H1 (cell line): ENCODE measurements at regions not wholly inside any gene's neighbourhood (a gene's known extent, or its start where the extent isn't known, plus 50 kb on each side); places are given as distances from the start of the nearest gene placed in this dataset.

ENCODE experiments used
- CTCF ChIA-PET: fragments of 300-600 bp; sonication (Branson Sonifier 250); formaldehyde crosslinking; loops from one replicate; lab custom pipeline; 2021; ENCODE audit not compliant: partially characterized antibody; lab: Charles Lee
- POLR2A ChIA-PET: fragments of 300-600 bp; sonication (Branson Sonifier 250); formaldehyde crosslinking; loops from one replicate; lab custom pipeline; 2021; ENCODE audit warnings: inconsistent platforms; ENCODE audit not compliant: partially characterized antibody; lab: Charles Lee
- DNase-seq, 2 experiments: peaks; one replicate each; pipeline versions ENCODE4 v3.0.0 to v3.0.0-alpha.2; 2010 to 2022; ENCODE audit warnings: low spot score in 2 of 2, low read depth in 1 of 2, mixed read lengths in 1 of 2
- FAIRE-seq: peaks from 2 replicates; lab custom pipeline; 2011; peaks lifted over from hg19 to GRCh38; lab: Jason Lieb, UNC
- H2AFZ ChIP-seq: 2 replicates; pipeline ENCODE4 v1.8.1; 2012; ENCODE audit warnings: low read length, inconsistent platforms
- H2AK5ac ChIP-seq: 2 replicates; pipeline ENCODE4 v1.6.1; 2013; ENCODE audit warnings: low read depth, low read length
- H2BK120ac ChIP-seq: replicated peaks from 2 replicates; pipeline ENCODE3; 2013; ENCODE audit warnings: low read depth, low read length, inconsistent platforms
- H2BK12ac ChIP-seq: 2 replicates; pipeline ENCODE4 v1.6.1; 2013; ENCODE audit warnings: low read depth, low read length
- H2BK15ac ChIP-seq: 2 replicates; pipeline ENCODE4 v1.6.1; 2013; ENCODE audit warnings: low read length
- H2BK20ac ChIP-seq: 2 replicates; pipeline ENCODE4 v1.6.1; 2013; ENCODE audit warnings: low read length
- H2BK5ac ChIP-seq: 2 replicates; pipeline ENCODE4 v1.6.1; 2013; ENCODE audit warnings: low read depth, low read length
- H3K14ac ChIP-seq: 2 replicates; pipeline ENCODE4 v1.6.1; 2013; ENCODE audit warnings: inconsistent platforms; ENCODE audit not compliant: insufficient read length
- H3K18ac ChIP-seq: 2 replicates; pipeline ENCODE4 v1.6.1; 2013; ENCODE audit warnings: low read length; ENCODE audit errors: extremely low read depth
- H3K23ac ChIP-seq: 2 replicates; pipeline ENCODE4 v1.6.1; 2013; ENCODE audit warnings: inconsistent platforms; ENCODE audit not compliant: insufficient read length
- H3K23me2 ChIP-seq: 2 replicates; pipeline ENCODE4 v1.6.1; 2013; ENCODE audit warnings: low read depth, low read length
- H3K27ac ChIP-seq: 2 replicates; pipeline ENCODE4 v1.6.1; 2011; ENCODE audit warnings: low read depth, low read length, inconsistent platforms
- H3K27me3 ChIP-seq, 4 experiments: replicated peaks in 1 of 4; 1 replicate in 1 of 4; 2 replicates in 3 of 4; pipeline versions ENCODE4 v1.6.1 to v1.8.1; 2011 to 2013; ENCODE audit warnings: low read length in 3 of 4, mild to moderate bottlenecking in 3 of 4, inconsistent platforms in 2 of 4, mixed read lengths in 2 of 4, moderate library complexity in 1 of 4; ENCODE audit not compliant: control insufficient read depth in 3 of 4, insufficient read depth in 3 of 4; ENCODE audit errors: extremely low read depth in 1 of 4
- H3K36me3 ChIP-seq, 4 experiments: 2 replicates each; pipeline versions ENCODE4 v1.6.1 to v1.8.1; 2011 to 2013; ENCODE audit warnings: mild to moderate bottlenecking in 4 of 4, low read length in 3 of 4, moderate library complexity in 2 of 4, control low read depth in 1 of 4, inconsistent platforms in 1 of 4; ENCODE audit not compliant: insufficient read depth in 4 of 4, control insufficient read depth in 2 of 4
- H3K4ac ChIP-seq: replicated peaks from 2 replicates; pipeline ENCODE3; 2013; ENCODE audit warnings: low read length, low read depth, mixed read lengths, inconsistent platforms; ENCODE audit not compliant: insufficient read length
- H3K4me1 ChIP-seq, 4 experiments: replicated peaks in 1 of 4; 1 replicate in 1 of 4; 2 replicates in 3 of 4; pipeline versions ENCODE4 v1.6.1 to v1.8.1; 2011 to 2013; ENCODE audit warnings: low read length in 3 of 4, inconsistent platforms in 2 of 4, mixed read lengths in 1 of 4; ENCODE audit not compliant: insufficient read depth in 4 of 4, control insufficient read depth in 3 of 4
- H3K4me2 ChIP-seq, 2 experiments: 2 replicates each; pipeline versions ENCODE4 v1.6.1 to v1.8.1; 2011 to 2013; ENCODE audit warnings: low read depth in 2 of 2, low read length in 2 of 2, control low read depth in 1 of 2, inconsistent platforms in 1 of 2, mild to moderate bottlenecking in 1 of 2; ENCODE audit not compliant: insufficient read depth in 1 of 2
- H3K4me3 ChIP-seq, 4 experiments: fragments of 200-600, 300-600 bp in 1 of 4; sonication (generic), shearing (Covaris generic), sonication (Bioruptor Twin) in 1 of 4; 2 replicates each; pipeline versions ENCODE4 v1.5.1 to v1.8.1; 2011 to 2016; ENCODE audit warnings: low read length in 4 of 4, low read depth in 3 of 4, control low read depth in 2 of 4, inconsistent platforms in 2 of 4, mild to moderate bottlenecking in 2 of 4, mixed read lengths in 1 of 4, moderate library complexity in 1 of 4; ENCODE audit not compliant: insufficient read depth in 2 of 4; ENCODE audit errors: extremely low read depth in 1 of 4
- H3K56ac ChIP-seq: replicated peaks from 2 replicates; pipeline ENCODE3; 2013; ENCODE audit warnings: low read depth, mild to moderate bottlenecking, mixed read lengths, low read length, inconsistent platforms; ENCODE audit not compliant: insufficient read length
- H3K79me1 ChIP-seq: 2 replicates; pipeline ENCODE4 v1.6.1; 2013; ENCODE audit warnings: low read depth, low read length, control low read depth
- H3K79me2 ChIP-seq, 2 experiments: 2 replicates each; pipeline versions ENCODE4 v1.6.1 to v1.8.1; 2012 to 2013; ENCODE audit warnings: low read length in 2 of 2, mild to moderate bottlenecking in 2 of 2, inconsistent platforms in 1 of 2; ENCODE audit not compliant: insufficient read depth in 2 of 2, control insufficient read depth in 1 of 2
- H3K9ac ChIP-seq, 4 experiments: replicated peaks in 1 of 4; 1 replicate in 1 of 4; 2 replicates in 3 of 4; pipeline versions ENCODE4 v1.6.1 to v1.8.1; 2011 to 2013; ENCODE audit warnings: low read depth in 3 of 4, low read length in 3 of 4, control low read depth in 2 of 4, mild to moderate bottlenecking in 2 of 4, moderate library complexity in 2 of 4, inconsistent platforms in 1 of 4; ENCODE audit errors: extremely low read depth in 1 of 4
- H3K9me3 ChIP-seq, 2 experiments: 2 replicates each; pipeline versions ENCODE4 v1.6.1 to v1.8.1; 2012 to 2013; ENCODE audit warnings: mild to moderate bottlenecking in 2 of 2, moderate library complexity in 2 of 2, control low read depth in 1 of 2, inconsistent platforms in 1 of 2, low read depth in 1 of 2, low read length in 1 of 2, mixed read lengths in 1 of 2; ENCODE audit not compliant: insufficient read depth in 2 of 2
- H4K20me1 ChIP-seq, 2 experiments: replicated peaks in 1 of 2; 2 replicates each; pipeline versions ENCODE3 to v1.8.1; 2011 to 2013; ENCODE audit warnings: inconsistent platforms in 2 of 2, low read length in 2 of 2, mild to moderate bottlenecking in 1 of 2; ENCODE audit not compliant: insufficient read depth in 2 of 2, control insufficient read depth in 1 of 2
- H4K5ac ChIP-seq: 2 replicates; pipeline ENCODE4 v1.6.1; 2013; ENCODE audit warnings: low read length, low read depth, mixed read lengths, inconsistent platforms; ENCODE audit not compliant: insufficient read length
- H4K8ac ChIP-seq: 2 replicates; pipeline ENCODE4 v1.8.0; 2013; ENCODE audit warnings: mild to moderate bottlenecking, moderate library complexity, low read length, inconsistent platforms; ENCODE audit not compliant: insufficient read depth; ENCODE audit errors: extremely low read depth
- H4K91ac ChIP-seq: replicated peaks from 2 replicates; pipeline ENCODE3; 2013; ENCODE audit warnings: low read length, mixed read lengths, inconsistent platforms; ENCODE audit not compliant: insufficient read length
- FOSL1 ChIP-seq: IDR thresholded peaks from 2 replicates; pipeline ENCODE4 v1.6.1; 2011; ENCODE audit warnings: mild to moderate bottlenecking, low read depth, low read length, moderate library complexity; ENCODE audit not compliant: insufficient read depth
- JUN ChIP-seq: IDR thresholded peaks from 2 replicates; pipeline ENCODE4 v1.6.1; 2011; ENCODE audit warnings: low read depth, mild to moderate bottlenecking, improper control_type of control experiment, low read length
- RAD21 ChIP-seq, 2 experiments: IDR thresholded peaks in 1 of 2; conservative IDR thresholded peaks in 1 of 2; 2 replicates each; pipeline ENCODE4 v1.6.1; 2011; ENCODE audit warnings: low read depth in 2 of 2, low read length in 2 of 2, improper control_type of control experiment in 1 of 2, inconsistent platforms in 1 of 2, mild to moderate bottlenecking in 1 of 2, moderate library complexity in 1 of 2
- SIN3A ChIP-seq, 2 experiments: IDR thresholded peaks in 1 of 2; conservative IDR thresholded peaks in 1 of 2; 2 replicates each; pipeline ENCODE4 v1.6.1; 2011 to 2012; ENCODE audit warnings: low read length in 2 of 2, improper control_type of control experiment in 1 of 2, low read depth in 1 of 2, mild to moderate bottlenecking in 1 of 2
- SUZ12 ChIP-seq: fragments of 200-600 bp; sonication (generic); IDR thresholded peaks from 2 replicates; pipeline ENCODE4 v1.6.1; 2012; ENCODE audit warnings: mild to moderate bottlenecking, inconsistent platforms, low read length, moderate library complexity, mixed read lengths
- TAF1 ChIP-seq: IDR thresholded peaks from 2 replicates; pipeline ENCODE4 v1.6.1; 2011; ENCODE audit warnings: mild to moderate bottlenecking, low read depth, low read length
- WGBS, 2 experiments: shearing (Covaris generic) in 1 of 2; methylation state at CpG; one replicate each; pipeline versions ENCODE4 v1.1.6 to v1.1.7; 2013 to 2015; ENCODE audit warnings: low lambda C conversion rate in 2 of 2, mixed read lengths in 2 of 2, inconsistent platforms in 1 of 2, low coverage in 1 of 2, missing lambda C conversion rate in 1 of 2; ENCODE audit not compliant: insufficient replicate concordance in 2 of 2, insufficient coverage in 1 of 2, insufficient read length in 1 of 2; ENCODE audit errors: extremely low coverage in 1 of 2, missing lambda C conversion rate in 1 of 2; 5-methylcytosine and 5-hydroxymethylcytosine counted together

DNA sequence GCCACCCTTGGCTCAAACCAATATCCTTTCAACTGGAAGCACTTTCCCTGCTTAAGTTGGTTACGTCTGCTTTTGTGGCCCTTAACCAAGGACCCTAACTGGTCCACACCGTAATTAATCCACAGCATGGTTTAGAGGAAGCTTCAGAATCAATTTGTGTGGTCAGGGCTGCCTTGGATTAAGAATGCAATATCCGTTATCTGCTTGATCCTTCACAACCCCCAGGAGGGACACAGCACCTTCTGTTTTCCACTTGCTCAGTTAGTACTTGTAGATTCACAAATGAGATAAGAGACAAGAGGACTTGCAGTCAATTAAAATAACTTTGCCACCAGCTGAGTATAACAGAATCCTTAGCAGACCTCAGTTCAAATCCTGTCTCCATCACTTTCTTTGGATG, 56.9 kb upstream of the LRP8 start:
- FAIRE-seq, result no peak
- CTCF ChIA-PET, result interaction anchor here (0.8 to 4.9 kb wide), 3 partner anchors 8 to 427 kb away, joined by 3 to 27 read pairs (median 3); no protein-coding TSS in a partner anchor
- no peak overlapping the region for H3K56ac ChIP-seq

More for the DNA sequence above, 56.9 kb upstream of the LRP8 start:
- Histone ChIP-seq H2AFZ (no peak overlapping the region), H3K4me1 (peaks cover 0 to 4% (median 1%) of the 10 kb centered on the region in 4 experiments; a peak in 2 of 7 replicates), H3K4me2 (no peak overlapping the region), H4K5ac (no peak overlapping the region), H3K23me2 (no peaks in the 10 kb centered on the region), H3K14ac (no peak overlapping the region), H2AK5ac (no peak overlapping the region), H3K4ac (no peak overlapping the region), H2BK20ac (no peak overlapping the region), H2BK12ac (no peak overlapping the region), H2BK15ac (no peak overlapping the region), H4K20me1 (no peaks in the 10 kb centered on the region), H2BK5ac (no peak overlapping the region), H3K27me3 (peaks cover 0 to 6% (median 1%) of the 10 kb centered on the region in 4 experiments; a peak in 4 of 7 replicates), H3K36me3 (no peaks in the 10 kb centered on the region), H3K9me3 (0 out of 4 replicates have a peak, but pooled peaks cover 0 to 2% of the 10 kb centered on the region in 2 experiments), H3K4me3 (no peak overlapping the region), H3K23ac (no peak overlapping the region), H4K8ac (peak overlapping the region; percentile 38; the same call in 1 of the 2 replicates), H3K9ac (no peak overlapping the region), H3K27ac (no peak overlapping the region), H3K18ac (no peak overlapping the region), H2BK120ac (no peak overlapping the region), H4K91ac (no peak overlapping the region), H3K79me1 (no peaks in the 10 kb centered on the region), H3K79me2 (no peaks in the 10 kb centered on the region)
- TF ChIP-seq SUZ12 (no peak), SIN3A (conservative IDR thresholded peaks at IDR 0.05 in 1 of 2, IDR thresholded peaks at IDR 0.05 in 1 of 2; ENCODE audit: low read depth in 1 of 2, low read length in 2 of 2) (no peak), JUN (no peak), FOSL1 (no peak), RAD21 (IDR thresholded peaks at IDR 0.05 in 1 of 2, conservative IDR thresholded peaks at IDR 0.05 in 1 of 2; ENCODE audit: low read depth in 2 of 2, low read length in 2 of 2) (no peak), TAF1 (no peak)
- WGBS, 2 experiments, result 88% methylated on average over 3 of the region's 3 CpGs; no CpG with 5 or more reads in 1 of the 2 experiments
- POLR2A ChIA-PET, result no interaction called here
- DNase-seq, result no peak
